ENCODE measurements at regions not wholly inside any gene's neighbourhood (a gene's known extent, or its start where the extent isn't known, plus 50 kb on each side); places are given as distances from the start of the nearest gene placed in this dataset.

- no peak for DNase-seq
Observed at GRCh38 chr18:43877616-43878321, 600.5 kb upstream of the SYT4 start.

DNA sequence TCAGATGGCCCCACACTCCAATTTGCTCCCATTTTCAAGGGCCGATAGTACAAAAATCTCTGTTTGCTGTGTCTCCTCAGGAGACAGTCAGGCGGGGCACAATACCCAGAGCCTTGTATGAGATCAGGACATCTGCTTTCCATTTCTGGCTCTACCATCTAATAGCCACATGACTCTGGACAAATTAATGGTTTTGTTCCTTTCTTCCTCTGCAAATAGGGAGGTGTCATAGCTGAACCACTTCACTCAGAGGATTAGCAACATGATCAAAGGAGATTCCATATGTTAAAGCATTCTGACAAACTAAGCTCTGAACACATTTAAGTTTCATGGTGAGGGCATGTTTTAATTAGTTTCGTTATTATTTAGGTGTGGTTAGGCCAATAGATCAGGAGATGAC, 602.1 kb upstream of the SYT4 start:
- DNase-seq: no peak

DNA sequence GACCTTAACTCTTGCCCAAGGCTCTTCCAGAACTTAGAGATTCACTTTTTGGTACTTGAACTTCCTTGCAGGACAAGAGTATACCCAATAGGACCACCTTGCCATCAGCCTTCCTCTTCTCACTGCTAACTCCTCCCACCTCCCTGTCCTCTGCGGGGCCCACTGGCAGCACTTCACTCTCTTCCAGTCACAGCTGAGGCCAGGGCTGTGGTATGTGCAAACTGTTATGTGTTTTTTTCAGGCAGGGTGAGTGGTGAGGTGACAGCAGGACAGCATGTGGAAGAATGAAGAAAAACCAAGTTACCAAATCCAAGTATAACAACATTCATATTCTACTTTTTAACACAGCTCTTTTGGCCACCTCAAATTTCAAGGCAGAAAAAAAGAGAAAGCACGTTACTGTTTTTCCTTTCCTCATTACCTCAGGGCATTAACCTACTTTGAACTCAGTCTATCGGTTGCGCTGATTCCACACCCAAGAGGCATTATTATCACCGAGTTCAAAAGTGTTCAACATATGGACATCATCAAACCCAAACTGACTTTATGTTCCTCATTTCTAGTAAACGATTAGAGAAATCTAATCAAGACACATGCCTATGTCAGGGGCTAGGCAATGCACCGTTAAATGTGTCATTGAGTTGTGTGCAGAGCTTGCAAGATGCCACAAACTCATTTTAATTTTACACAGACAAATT, 605.2 kb upstream of the SYT4 start:
- no peak for DNase-seq

- DNase-seq: no peak
Observed at GRCh38 chr18:43883886-43884285, 606.6 kb upstream of the SYT4 start.

GRCh38 chr18:43886341-43886740, 609.1 kb upstream of the SYT4 start:
- no peak for DNase-seq

- no peak for DNase-seq
Observed at GRCh38 chr18:43887491-43887890, 610.2 kb upstream of the SYT4 start.

GRCh38 chr18:43888598-43888997, 611.3 kb upstream of the SYT4 start:
- no peak for DNase-seq

DNA sequence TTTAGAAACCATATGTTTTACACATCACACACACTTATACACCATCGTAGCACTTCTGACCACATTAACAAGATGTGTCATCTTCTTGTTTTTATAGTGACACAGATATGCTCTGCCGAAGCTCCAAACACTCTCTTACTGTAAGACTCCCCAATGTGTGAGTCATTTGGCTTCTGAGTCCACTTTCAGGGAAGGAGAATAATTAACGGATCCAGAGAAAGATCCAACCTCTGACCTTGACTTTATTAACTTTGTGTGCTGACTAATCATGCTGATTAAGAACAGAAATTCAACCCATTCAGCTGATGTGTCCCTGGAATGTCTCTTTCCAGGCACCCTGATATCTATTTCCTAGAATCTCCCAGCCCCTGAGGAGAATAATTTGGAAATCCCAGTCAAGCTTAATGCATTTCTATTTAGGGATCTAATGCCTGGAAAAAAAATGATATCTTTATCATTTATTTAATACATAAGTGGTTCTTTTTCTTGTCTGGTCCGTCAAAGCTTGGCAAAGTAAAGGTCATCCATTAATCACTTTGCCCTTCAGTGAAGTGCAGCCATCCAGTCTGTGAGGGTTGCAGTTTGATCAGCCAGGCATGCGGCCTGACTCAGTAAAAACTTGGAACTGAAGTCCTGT, 615.8 kb upstream of the SYT4 start:
- no peak for DNase-seq

DNA sequence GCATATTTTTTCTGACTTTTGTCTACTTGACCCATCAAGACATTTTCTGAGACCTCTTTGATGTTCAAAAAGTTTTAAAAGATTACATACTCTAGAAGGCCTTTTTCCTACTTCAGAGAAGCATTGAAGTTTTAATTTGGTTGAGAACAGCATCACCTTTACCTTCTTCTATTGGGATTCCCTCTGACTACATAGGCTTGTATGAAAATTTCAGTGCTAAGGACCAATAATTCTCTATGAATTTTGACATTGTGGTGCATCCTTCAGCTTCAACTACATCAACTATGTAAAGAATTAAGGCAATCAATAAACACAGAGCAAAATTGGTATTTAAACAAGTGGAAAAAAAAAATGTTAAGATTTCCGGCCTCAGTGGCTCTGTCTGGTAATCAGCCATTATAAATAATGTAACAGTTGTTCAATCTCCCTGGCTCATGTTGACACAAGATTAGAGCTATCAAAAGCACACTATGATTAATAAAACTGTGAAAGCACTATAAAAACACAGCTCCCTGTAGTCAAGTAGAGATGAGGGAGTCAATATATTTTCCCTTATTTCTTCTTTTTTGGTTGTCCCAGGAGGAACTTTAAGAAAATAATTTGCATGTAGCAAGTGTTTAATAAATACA, 627.0 kb upstream of the SYT4 start:
- no peak for DNase-seq

DNA sequence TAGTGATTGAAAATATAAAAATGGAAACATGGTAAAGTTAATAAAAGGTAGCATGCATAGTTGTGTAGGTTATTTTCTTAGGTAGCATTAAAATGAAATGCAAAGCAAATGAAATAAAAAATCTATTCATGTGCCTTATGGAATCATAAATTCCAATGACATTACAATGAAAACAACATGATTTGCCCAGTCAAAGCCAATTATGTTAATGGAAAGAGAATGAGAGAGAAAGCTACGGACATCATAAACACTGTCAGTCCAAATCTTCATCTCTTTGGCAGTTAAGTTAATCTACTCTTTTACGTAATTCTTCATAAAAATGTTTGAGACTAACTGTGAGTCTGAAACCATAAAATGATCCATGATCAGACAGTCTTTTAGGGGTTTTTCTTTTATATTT, 636.7 kb upstream of the SYT4 start:
- DNase-seq: no peak

- DNase-seq: no peak
Observed at GRCh38 chr18:43916984-43917383, 639.7 kb upstream of the SYT4 start.

DNA sequence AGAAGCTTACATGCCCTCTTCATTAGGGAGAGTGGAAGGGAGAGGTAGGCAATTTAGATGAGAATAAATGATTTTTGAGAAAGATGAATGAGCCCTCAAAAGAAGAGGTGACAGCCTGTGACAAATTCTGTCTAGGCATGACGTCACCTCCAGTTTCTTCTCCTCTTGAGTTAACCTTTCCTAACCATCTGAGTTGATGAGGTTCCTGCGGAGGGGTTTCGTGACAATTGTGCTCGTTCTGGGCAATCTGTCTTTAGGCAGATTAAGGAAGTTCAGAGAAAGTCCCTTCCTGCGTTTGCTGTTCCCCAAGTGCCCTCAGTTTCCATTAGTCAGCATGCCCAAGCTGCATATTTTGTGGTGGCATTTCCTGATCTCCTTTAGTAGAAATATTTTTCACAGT, 640.2 kb upstream of the SYT4 start:
- no peak for DNase-seq

DNA sequence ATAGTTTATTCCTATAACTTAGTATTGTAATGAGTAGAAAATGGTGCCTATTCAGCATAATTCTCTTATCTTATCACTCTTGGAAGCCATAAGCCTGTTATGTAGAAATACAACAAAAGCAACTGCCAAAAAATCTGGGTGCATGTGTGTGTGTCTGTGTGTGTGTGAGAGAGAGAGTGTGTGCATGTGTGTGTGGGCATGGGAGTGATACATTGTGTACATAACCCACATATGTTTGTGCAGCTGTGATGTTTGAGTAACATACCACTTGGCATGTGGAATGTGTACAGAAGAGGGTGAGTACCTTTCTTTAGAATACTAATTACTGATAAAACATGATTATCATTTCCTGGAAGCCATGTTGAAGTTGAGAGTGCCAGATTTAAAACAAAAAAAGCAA, 642.3 kb upstream of the SYT4 start:
- DNase-seq: no peak

DNA sequence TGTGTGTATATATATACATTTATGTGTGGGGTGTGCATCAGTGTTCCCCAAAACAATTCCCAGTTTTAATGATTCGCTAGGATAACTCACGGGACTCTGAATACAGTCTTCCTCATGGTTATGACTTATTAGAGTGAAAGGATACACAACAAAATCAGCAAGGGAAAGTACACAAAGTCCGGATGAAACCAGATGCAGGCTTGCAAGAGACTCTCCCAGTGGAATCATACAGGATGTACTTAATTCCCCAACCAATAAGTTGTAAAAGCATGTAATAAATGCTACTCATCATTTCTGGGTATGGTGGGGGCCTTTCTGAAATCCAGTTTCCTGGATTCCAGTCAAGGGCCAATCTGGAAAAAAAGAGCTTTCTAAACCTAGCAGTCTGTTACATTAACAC, 654.1 kb upstream of the SYT4 start:
- DNase-seq: no peak

GRCh38 chr18:43932140-43932539, 654.9 kb upstream of the SYT4 start:
- no peak for DNase-seq

- DNase-seq: no peak
Observed at GRCh38 chr18:43933177-43933576, 655.9 kb upstream of the SYT4 start.

DNA sequence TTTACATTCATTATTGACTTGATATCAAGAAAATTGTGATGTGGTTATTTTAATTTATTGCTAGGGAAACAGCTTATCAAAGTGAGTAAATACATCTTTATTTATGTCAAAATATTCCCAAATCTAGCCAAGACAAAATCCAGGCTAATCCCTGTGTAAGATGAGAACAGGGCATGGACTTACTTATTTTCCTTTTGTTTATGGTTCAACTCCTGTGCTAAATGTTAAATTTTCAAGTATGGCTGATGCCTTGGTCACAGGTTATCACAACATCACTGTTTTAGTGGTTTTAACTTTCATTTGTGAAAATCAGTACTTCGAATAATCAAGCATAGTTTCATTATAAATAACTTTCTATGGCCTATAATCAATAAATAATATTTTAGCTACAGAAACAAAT, 657.0 kb upstream of the SYT4 start:
- no peak for DNase-seq

GRCh38 chr18:43934781-43935471, 657.6 kb upstream of the SYT4 start:
- no peak for DNase-seq

DNA sequence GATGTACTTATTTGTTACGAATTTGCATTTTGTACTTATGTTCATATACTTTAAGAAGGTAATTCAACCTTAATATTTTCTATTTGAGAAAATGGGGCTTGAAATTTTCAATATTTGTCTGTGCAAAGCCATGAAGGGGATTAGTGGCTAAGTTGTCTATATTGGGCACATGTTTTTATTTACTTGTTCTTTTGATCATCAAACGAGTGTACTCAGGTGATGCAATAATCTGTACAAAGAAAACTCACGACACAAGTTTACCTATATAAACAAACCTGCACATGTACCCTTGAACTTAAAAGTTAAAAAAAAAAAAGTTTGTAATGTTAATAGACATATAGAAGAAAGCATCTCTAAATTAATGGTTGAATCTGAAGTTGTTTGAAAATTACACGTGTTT, 658.9 kb upstream of the SYT4 start:
- DNase-seq: no peak

DNA sequence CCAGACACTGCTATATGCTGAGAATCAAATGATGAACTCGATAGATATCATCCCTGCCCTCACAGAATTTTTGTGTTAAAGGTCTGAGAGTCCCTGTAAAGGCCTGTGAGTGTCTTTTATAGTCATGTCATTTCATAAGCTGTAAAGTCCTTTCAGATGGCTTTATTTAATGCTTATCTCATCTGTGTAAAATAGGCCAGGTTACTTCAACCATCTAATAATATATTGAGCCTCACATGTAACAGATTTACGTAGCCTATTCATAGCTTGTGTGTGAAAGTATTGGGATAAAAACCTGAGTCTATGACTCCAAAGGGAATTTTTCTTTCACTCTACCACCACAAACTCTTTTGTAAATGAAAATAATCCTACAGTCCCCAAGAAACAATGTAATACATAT, 672.0 kb upstream of the SYT4 start:
- DNase-seq: no peak

GRCh38 chr18:43950062-43950461, 672.8 kb upstream of the SYT4 start:
- DNase-seq: no peak

DNA sequence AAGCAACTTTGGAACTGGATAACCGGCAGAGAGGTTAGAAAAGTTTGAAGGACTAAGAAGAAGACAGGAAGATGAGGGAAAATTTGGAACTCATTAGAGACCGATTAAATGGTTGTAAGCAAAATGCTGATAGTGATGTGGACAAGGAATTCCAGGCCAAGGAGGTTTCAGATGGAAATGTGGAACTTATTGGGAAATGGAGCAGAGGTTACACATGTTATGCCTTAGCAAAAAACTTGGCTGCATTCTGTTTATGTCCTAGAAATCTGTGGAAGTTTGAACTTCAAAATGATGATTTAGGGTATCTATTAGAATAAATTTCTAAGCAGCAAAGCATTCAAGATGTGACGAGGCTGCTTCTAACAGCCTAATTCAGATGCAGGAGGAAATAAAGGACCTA, 675.1 kb upstream of the SYT4 start:
- no peak for DNase-seq
